Loucy (cell line): ENCODE measurements at regions not wholly inside any gene's neighbourhood (a gene's known extent, or its start where the extent isn't known, plus 50 kb on each side); places are given as distances from the start of the nearest gene placed in this dataset.

Source experiments
- CTCF ChIP-seq: fragments of 200-600 bp; sonication (generic); conservative IDR thresholded peaks from 2 replicates; pipeline ENCODE4 v1.5.1; 2014; ENCODE audit warnings: mild to moderate bottlenecking, antibody characterized with exemption, low read length
- EZH2phosphoT487 ChIP-seq: fragments of 200-600 bp; IDR thresholded peaks from 2 replicates; pipeline ENCODE4 v1.6.1; 2018; ENCODE audit warnings: antibody characterized with exemption, mild to moderate bottlenecking, moderate library complexity, borderline replicate concordance

GRCh38 chr16:27687605-27688004 is 137.7 kb downstream of the KATNIP start:
- TF ChIP-seq CTCF (no peak), EZH2phosphoT487 (no peak)
